B cell (primary cell): ENCODE measurements at regions not wholly inside any gene's neighbourhood (a gene's known extent, or its start where the extent isn't known, plus 50 kb on each side); places are given as distances from the start of the nearest gene placed in this dataset.

Experiments
- ATAC-seq: fragments of 200-7000 bp; cut with Tn5 transposase; one replicate; pipeline ENCODE4 v1.10.0; 2021; ENCODE audit warnings: low read depth, mild to moderate bottlenecking, moderate number of reproducible peaks, moderate library complexity
- CTCF ChIA-PET: fragments of 350-600 bp; sonication (Branson Sonifier 250); formaldehyde crosslinking; loops from one replicate; lab custom pipeline; 2021; ENCODE audit warnings: antibody characterized with exemption, inconsistent platforms; lab: Charles Lee
- POLR2A ChIA-PET: fragments of 350-600 bp; sonication (Branson Sonifier 250); formaldehyde crosslinking; loops from one replicate; lab custom pipeline; 2021; ENCODE audit warnings: antibody characterized with exemption; lab: Charles Lee
- DNase-seq: peaks from one replicate; pipeline ENCODE4 v3.0.0; 2013
- H2AFZ ChIP-seq: 2 replicates; pipeline ENCODE4 v1.6.1; 2012; ENCODE audit warnings: mild to moderate bottlenecking, low read depth, low read length; ENCODE audit not compliant: insufficient read depth, poor library complexity, severe bottlenecking
- H3K27ac ChIP-seq, 2 donors: 1 replicate in 1 of 2; 2 replicates in 1 of 2; pipeline ENCODE4 v1.5.1; 2012 to 2013; ENCODE audit warnings: low read length in 2 of 2, mild to moderate bottlenecking in 2 of 2, moderate library complexity in 1 of 2
- H3K27me3 ChIP-seq, 4 experiments: fragments of 200-600 bp in 1 of 4; sonication (generic) in 1 of 4; replicated peaks in 1 of 4; 1 replicate in 2 of 4; 2 replicates in 2 of 4; pipeline versions ENCODE4 v1.6.1 to v1.7.0; 2013 to 2016; ENCODE audit warnings: low read length in 3 of 4, mild to moderate bottlenecking in 2 of 4, mixed read lengths in 1 of 4, moderate library complexity in 1 of 4; ENCODE audit not compliant: insufficient read depth in 4 of 4, control insufficient read depth in 3 of 4; ENCODE audit errors: control extremely low read depth in 1 of 4
- H3K36me3 ChIP-seq, 2 experiments: replicated peaks in 1 of 2; 1 replicate in 1 of 2; 2 replicates in 1 of 2; pipeline versions ENCODE4 v1.6.1 to v1.7.1; 2013; ENCODE audit warnings: low read length in 1 of 2; ENCODE audit not compliant: insufficient read depth in 2 of 2, control insufficient read depth in 1 of 2; ENCODE audit errors: control extremely low read depth in 1 of 2, extremely low read depth in 1 of 2
- H3K4me1 ChIP-seq, 2 donors: fragments of 200-600 bp in 1 of 2; sonication (generic) in 1 of 2; 1 replicate in 1 of 2; 2 replicates in 1 of 2; pipeline versions ENCODE4 v1.5.1 to v1.6.1; 2013 to 2017; ENCODE audit warnings: low read length in 2 of 2; ENCODE audit not compliant: control insufficient read depth in 2 of 2, insufficient read depth in 2 of 2
- H3K4me2 ChIP-seq: replicated peaks from 2 replicates; pipeline ENCODE3; 2012; ENCODE audit warnings: mild to moderate bottlenecking, low read depth, low read length; ENCODE audit not compliant: poor library complexity, severe bottlenecking
- H3K4me3 ChIP-seq, 5 experiments: fragments of 200-600 bp in 1 of 5; sonication (generic) in 1 of 5; 1 replicate in 3 of 5; 2 replicates in 2 of 5; pipeline versions ENCODE4 v1.5.1 to v1.7.0; 2011 to 2016; ENCODE audit warnings: low read length in 4 of 5, mild to moderate bottlenecking in 4 of 5, low read depth in 2 of 5, control low read depth in 1 of 5, moderate library complexity in 1 of 5; ENCODE audit not compliant: insufficient read depth in 1 of 5; ENCODE audit errors: control extremely low read depth in 1 of 5, extremely low read depth in 1 of 5
- H3K79me2 ChIP-seq: fragments of 200-600 bp; sonication (generic); one replicate; pipeline ENCODE4 v1.6.0; 2016; ENCODE audit warnings: low read length; ENCODE audit not compliant: control insufficient read depth, insufficient read depth
- H3K9ac ChIP-seq: fragments of 200-600 bp; sonication (generic); 2 replicates; pipeline ENCODE4 v1.6.1; 2017; ENCODE audit warnings: mild to moderate bottlenecking, low read length, moderate library complexity
- H3K9me3 ChIP-seq, 3 donors: one replicate each; pipeline versions ENCODE4 v1.6.1 to v1.7.1; 2013; ENCODE audit warnings: low read length in 2 of 3; ENCODE audit not compliant: control insufficient read depth in 2 of 3, insufficient read depth in 1 of 3; ENCODE audit errors: control extremely low read depth in 1 of 3
- H4K20me1 ChIP-seq: 2 replicates; pipeline ENCODE4 v1.6.0; 2012; ENCODE audit warnings: mild to moderate bottlenecking, low read length; ENCODE audit not compliant: insufficient read depth, control insufficient read depth, poor library complexity, severe bottlenecking
- H3K27ac Mint-ChIP-seq: one replicate; pipeline ENCODE4 v1.8.0; 2021; ENCODE audit warnings: mixed read lengths
- H3K27me3 Mint-ChIP-seq: one replicate; pipeline ENCODE4 v1.8.0; 2021; ENCODE audit warnings: mixed read lengths
- H3K4me1 Mint-ChIP-seq: one replicate; pipeline ENCODE4 v1.8.0; 2021; ENCODE audit warnings: mixed read lengths
- H3K4me3 Mint-ChIP-seq: one replicate; pipeline ENCODE4 v1.8.0; 2021; ENCODE audit warnings: mixed read lengths
- H3K9me3 Mint-ChIP-seq: one replicate; pipeline ENCODE4 v1.8.0; 2022; ENCODE audit warnings: mixed read lengths; ENCODE audit not compliant: insufficient read depth
- EZH2 ChIP-seq: IDR thresholded peaks from 2 replicates; pipeline ENCODE4 v1.6.1; 2012; ENCODE audit warnings: borderline replicate concordance, low read depth, mild to moderate bottlenecking, moderate library complexity, low read length; ENCODE audit not compliant: insufficient read depth, poor library complexity, severe bottlenecking
- WGBS: methylation state at CpG from one replicate; pipeline ENCODE4 v1.1.5; 2013; ENCODE audit warnings: missing lambda C conversion rate; ENCODE audit not compliant: insufficient coverage; 5-methylcytosine and 5-hydroxymethylcytosine counted together
- intact Hi-C: fragments of 100-400 bp; cut with micrococcal nuclease; formaldehyde crosslinking; loops from one replicate; pipeline ENCODE4 v1.10.0; 2022
- TF ChIP-seq, protein P1 (sequence below): fragments of 200-600 bp; IDR thresholded peaks from one replicate; pipeline ENCODE4 v1.8.0; 2022; ENCODE audit warnings: antibody characterized with exemption, mild to moderate bottlenecking

GRCh38 chr13:103945836-103946235 lies 879.6 kb upstream of the SLC10A2 start:
- no peaks in the 10 kb centered on the region for H3K27me3 ChIP-seq
- intact Hi-C loops = no loop called here
- Mint-ChIP-seq H3K4me3 (no peak overlapping the region), H3K9me3 (no peaks in the 10 kb centered on the region), H3K27ac (no peak overlapping the region), H3K27me3 (no peaks in the 10 kb centered on the region), H3K4me1 (no peaks in the 10 kb centered on the region)
- H4K20me1 ChIP-seq = no peaks in the 10 kb centered on the region
- ChIA-PET POLR2A (no interaction called here), CTCF (no interaction called here)
- H2AFZ ChIP-seq = no peak overlapping the region
- no peak for TF ChIP-seq EZH2
- TF ChIP-seq, protein P1, sequence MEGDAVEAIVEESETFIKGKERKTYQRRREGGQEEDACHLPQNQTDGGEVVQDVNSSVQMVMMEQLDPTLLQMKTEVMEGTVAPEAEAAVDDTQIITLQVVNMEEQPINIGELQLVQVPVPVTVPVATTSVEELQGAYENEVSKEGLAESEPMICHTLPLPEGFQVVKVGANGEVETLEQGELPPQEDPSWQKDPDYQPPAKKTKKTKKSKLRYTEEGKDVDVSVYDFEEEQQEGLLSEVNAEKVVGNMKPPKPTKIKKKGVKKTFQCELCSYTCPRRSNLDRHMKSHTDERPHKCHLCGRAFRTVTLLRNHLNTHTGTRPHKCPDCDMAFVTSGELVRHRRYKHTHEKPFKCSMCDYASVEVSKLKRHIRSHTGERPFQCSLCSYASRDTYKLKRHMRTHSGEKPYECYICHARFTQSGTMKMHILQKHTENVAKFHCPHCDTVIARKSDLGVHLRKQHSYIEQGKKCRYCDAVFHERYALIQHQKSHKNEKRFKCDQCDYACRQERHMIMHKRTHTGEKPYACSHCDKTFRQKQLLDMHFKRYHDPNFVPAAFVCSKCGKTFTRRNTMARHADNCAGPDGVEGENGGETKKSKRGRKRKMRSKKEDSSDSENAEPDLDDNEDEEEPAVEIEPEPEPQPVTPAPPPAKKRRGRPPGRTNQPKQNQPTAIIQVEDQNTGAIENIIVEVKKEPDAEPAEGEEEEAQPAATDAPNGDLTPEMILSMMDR = no peak
- no peak overlapping the region for H3K9ac ChIP-seq
- no peak for ATAC-seq
- H3K36me3 ChIP-seq = no peaks in the 10 kb centered on the region
- H3K4me2 ChIP-seq = no peak overlapping the region
- H3K79me2 ChIP-seq = no peaks in the 10 kb centered on the region
- H3K9me3 ChIP-seq = no peaks in the 10 kb centered on the region
- DNase-seq = no peak
- no peak overlapping the region for H3K27ac ChIP-seq
- H3K4me1 ChIP-seq = no peaks in the 10 kb centered on the region
- no peak overlapping the region for H3K4me3 ChIP-seq

DNA sequence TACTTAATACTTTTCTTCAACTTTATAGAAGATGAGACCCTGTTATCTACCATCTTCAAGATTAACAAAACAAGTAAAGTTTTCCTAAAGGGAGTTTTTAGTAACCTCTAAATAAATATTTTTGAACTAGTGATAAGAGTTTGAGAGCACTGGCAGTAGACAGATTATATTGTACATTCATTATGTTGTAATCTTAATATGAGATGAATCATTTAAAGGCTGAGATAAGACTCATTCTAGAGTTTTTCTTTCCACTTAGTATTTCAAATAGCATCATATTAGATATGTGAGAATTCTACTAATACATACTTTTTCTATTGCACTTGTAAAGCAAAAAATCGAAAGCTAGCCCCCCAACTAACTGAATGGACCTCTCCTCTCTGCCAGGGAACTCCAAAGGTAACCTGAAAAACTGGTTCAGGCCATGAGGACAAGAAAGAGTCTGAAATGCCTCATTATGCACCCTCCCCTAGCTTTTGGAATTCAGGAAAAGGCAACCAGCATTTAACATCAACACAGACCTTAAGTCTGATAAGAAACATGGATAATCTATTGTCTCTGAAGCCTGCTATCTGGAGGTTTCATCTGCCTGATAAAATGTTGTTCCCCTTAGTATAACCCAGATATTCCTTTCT lies 875.4 kb upstream of the SLC10A2 start:
- Histone ChIP-seq H3K9ac (no peak overlapping the region), H2AFZ (no peak overlapping the region), H3K4me3 (no peak overlapping the region), H3K79me2 (no peaks in the 10 kb centered on the region), H3K36me3 (no peaks in the 10 kb centered on the region), H3K27me3 (no peaks in the 10 kb centered on the region), H4K20me1 (no peaks in the 10 kb centered on the region), H3K4me2 (no peak overlapping the region), H3K4me1 (no peaks in the 10 kb centered on the region), H3K27ac (no peak overlapping the region), H3K9me3 (no peaks in the 10 kb centered on the region)
- no peak for TF ChIP-seq EZH2
- TF ChIP-seq, protein P1 = no peak
- no peaks in the 10 kb centered on the region for H3K9me3 Mint-ChIP-seq
- ChIA-PET POLR2A (no interaction called here), CTCF (no interaction called here)
- no peaks in the 10 kb centered on the region for H3K4me1 Mint-ChIP-seq
- 57% methylated on average over 1 of the region's 1 CpG for WGBS
- ATAC-seq = no peak
- intact Hi-C loops = no loop called here
- no peak overlapping the region for H3K27ac Mint-ChIP-seq
- H3K27me3 Mint-ChIP-seq = no peaks in the 10 kb centered on the region
- DNase-seq = no peak
- H3K4me3 Mint-ChIP-seq = no peak overlapping the region
